Liver (tissue), 8 donors: ENCODE measurements at regions not wholly inside any gene's neighbourhood (a gene's known extent, or its start where the extent isn't known, plus 50 kb on each side); places are given as distances from the start of the nearest gene placed in this dataset.

Source experiments
- DNase-seq: peaks from one replicate; pipeline ENCODE4 v3.0.0-alpha.2; 2017; ENCODE audit warnings: low spot score
- H3K27ac ChIP-seq, 2 donors: one replicate each; pipeline ENCODE4 v1.7.0; 2013; ENCODE audit warnings: inconsistent platforms in 2 of 2, low read length in 2 of 2, control low read depth in 1 of 2, low read depth in 1 of 2, mild to moderate bottlenecking in 1 of 2
- H3K27me3 ChIP-seq, 4 donors: one replicate each; pipeline versions ENCODE4 v1.6.1 to v1.7.0; 2013; ENCODE audit warnings: low read length in 3 of 4, inconsistent platforms in 1 of 4, mild to moderate bottlenecking in 1 of 4, moderate library complexity in 1 of 4; ENCODE audit not compliant: control insufficient read depth in 4 of 4, insufficient read depth in 4 of 4
- H3K36me3 ChIP-seq, 4 donors: one replicate each; pipeline versions ENCODE4 v1.6.1 to v1.7.0; 2013; ENCODE audit warnings: low read length in 3 of 4, mild to moderate bottlenecking in 3 of 4, low read depth in 1 of 4, moderate library complexity in 1 of 4; ENCODE audit not compliant: control insufficient read depth in 4 of 4, insufficient read depth in 3 of 4
- H3K4me1 ChIP-seq, 4 donors: one replicate each; pipeline versions ENCODE4 v1.6.1 to v1.7.0; 2013; ENCODE audit warnings: low read length in 3 of 4, mild to moderate bottlenecking in 3 of 4, moderate library complexity in 1 of 4; ENCODE audit not compliant: control insufficient read depth in 4 of 4, insufficient read depth in 4 of 4
- H3K4me3 ChIP-seq, 3 donors: one replicate each; pipeline versions ENCODE4 v1.6.1 to v1.7.0; 2013; ENCODE audit warnings: low read length in 3 of 3, control low read depth in 1 of 3, low read depth in 1 of 3, mild to moderate bottlenecking in 1 of 3
- H3K9ac ChIP-seq, 2 donors: one replicate each; pipeline ENCODE4 v1.7.0; 2013; ENCODE audit warnings: low read length in 2 of 2, mild to moderate bottlenecking in 2 of 2, moderate library complexity in 2 of 2, control low read depth in 1 of 2, low read depth in 1 of 2
- H3K9me3 ChIP-seq, 4 donors: one replicate each; pipeline versions ENCODE4 v1.6.1 to v1.7.0; 2013; ENCODE audit warnings: low read length in 3 of 4; ENCODE audit not compliant: control insufficient read depth in 4 of 4
- ATF3 ChIP-seq: IDR thresholded peaks from 2 replicates; pipeline ENCODE4 v1.6.1; 2016; ENCODE audit warnings: antibody characterized with exemption
- CTCF ChIP-seq: fragments of 150-350 bp; IDR thresholded peaks from 2 replicates; pipeline ENCODE4 v1.5.1; 2017; ENCODE audit warnings: improper control_type of control experiment, low read depth, low read length; ENCODE audit not compliant: missing input control
- EGR1 ChIP-seq, 2 donors: IDR thresholded peaks; 2 replicates each; pipeline ENCODE4 v1.6.1; 2016 to 2018; ENCODE audit warnings: antibody characterized with exemption in 2 of 2, low read depth in 2 of 2
- FOXA1 ChIP-seq: IDR thresholded peaks from 2 replicates; pipeline ENCODE4 v1.6.1; 2016; ENCODE audit warnings: antibody characterized with exemption
- FOXA2 ChIP-seq: IDR thresholded peaks from 2 replicates; pipeline ENCODE4 v1.6.1; 2016; ENCODE audit warnings: antibody characterized with exemption
- GABPA ChIP-seq, 2 donors: IDR thresholded peaks in 1 of 2; conservative IDR thresholded peaks in 1 of 2; 2 replicates each; pipeline ENCODE4 v1.6.1; 2016; ENCODE audit warnings: antibody characterized with exemption in 2 of 2, mild to moderate bottlenecking in 1 of 2, moderate library complexity in 1 of 2
- HNF4G ChIP-seq: IDR thresholded peaks from 2 replicates; pipeline ENCODE4 v1.6.1; 2016; ENCODE audit warnings: antibody characterized with exemption
- JUND ChIP-seq, 2 donors: IDR thresholded peaks; 2 replicates each; pipeline ENCODE4 v1.6.1; 2016; ENCODE audit warnings: antibody characterized with exemption in 2 of 2
- MAX ChIP-seq: IDR thresholded peaks from 2 replicates; pipeline ENCODE4 v1.6.1; 2016; ENCODE audit warnings: antibody characterized with exemption
- NR2F2 ChIP-seq: IDR thresholded peaks from 2 replicates; pipeline ENCODE4 v1.6.1; 2016; ENCODE audit warnings: antibody characterized with exemption
- RAD21 ChIP-seq, 2 donors: IDR thresholded peaks; 2 replicates each; pipeline ENCODE4 v1.6.1; 2016; ENCODE audit warnings: antibody characterized with exemption in 2 of 2, mild to moderate bottlenecking in 2 of 2
- REST ChIP-seq: IDR thresholded peaks from 2 replicates; pipeline ENCODE4 v1.6.1; 2016; ENCODE audit warnings: antibody characterized with exemption, mild to moderate bottlenecking
- RXRA ChIP-seq, 2 donors: IDR thresholded peaks; 2 replicates each; pipeline ENCODE4 v1.6.1; 2017 to 2018; ENCODE audit warnings: antibody characterized with exemption in 2 of 2, mild to moderate bottlenecking in 1 of 2
- SP1 ChIP-seq: IDR thresholded peaks from 2 replicates; pipeline ENCODE4 v1.6.1; 2018; ENCODE audit warnings: antibody characterized with exemption, mild to moderate bottlenecking
- TAF1 ChIP-seq: conservative IDR thresholded peaks from 2 replicates; pipeline ENCODE4 v1.6.1; 2016; ENCODE audit warnings: antibody characterized with exemption, mild to moderate bottlenecking
- YY1 ChIP-seq: IDR thresholded peaks from 2 replicates; pipeline ENCODE4 v1.6.1; 2016; ENCODE audit warnings: antibody characterized with exemption, mild to moderate bottlenecking
- WGBS: extraction: QIAGEN DNeasy Blood & Tissue Kit; methylation state at CpG from one replicate; pipeline ENCODE4 v1.1.7; 2013; 5-methylcytosine and 5-hydroxymethylcytosine counted together
- donor health status: healthy.
- donor health status: healthy.
- donor health status: healthy.
- donor health status: healthy.
- donor health status: healthy.

GRCh38 chr15:35867356-35867755, 321.4 kb upstream of the DPH6 start:
- Histone ChIP-seq H3K4me3 (no peak overlapping the region), H3K36me3 (no peaks in the 10 kb centered on the region), H3K4me1 (peaks cover 4 to 11% (median 7%) of the 10 kb centered on the region in 4 donors), H3K9me3 (no peaks in the 10 kb centered on the region), H3K27ac (no peak overlapping the region), H3K9ac (no peak overlapping the region), H3K27me3 (no peaks in the 10 kb centered on the region)
- DNase-seq, result no peak
- WGBS, result 95% methylated on average over 4 of the region's 4 CpGs
- TF ChIP-seq FOXA2, result no peak
- TF ChIP-seq ATF3, result no peak

GRCh38 chr15:35871282-35871681, 325.3 kb upstream of the DPH6 start:
- WGBS, result 95% methylated on average over 1 of the region's 1 CpG
- H3K27ac ChIP-seq, result no peak overlapping the region

GRCh38 chr15:35871812-35872211, 325.8 kb upstream of the DPH6 start:
- H3K9me3 ChIP-seq, result no peaks in the 10 kb centered on the region
- 96% methylated on average over 3 of the region's 3 CpGs for WGBS
- H3K4me1 ChIP-seq, result no peaks in the 10 kb centered on the region
- no peak overlapping the region for H3K4me3 ChIP-seq
- H3K36me3 ChIP-seq, result no peaks in the 10 kb centered on the region
- H3K9ac ChIP-seq, result no peak overlapping the region
- H3K27ac ChIP-seq, result no peak overlapping the region
- H3K27me3 ChIP-seq, result no peaks in the 10 kb centered on the region
- TF ChIP-seq TAF1 (no peak), EGR1 (IDR thresholded peaks at IDR 0.05; ENCODE audit: low read depth in 2 of 2) (no peak), MAX (no peak), JUND (IDR thresholded peaks at IDR 0.05) (no peak), GABPA (IDR thresholded peaks at IDR 0.05 in 1 of 2, conservative IDR thresholded peaks at IDR 0.05 in 1 of 2) (no peak), NR2F2 (no peak), HNF4G (no peak), FOXA2 (no peak), RAD21 (IDR thresholded peaks at IDR 0.05) (no peak), REST (no peak), FOXA1 (no peak), ATF3 (no peak), SP1 (no peak), YY1 (no peak), CTCF (no peak), RXRA (IDR thresholded peaks at IDR 0.05) (no peak)
- no peak for DNase-seq

More at GRCh38 chr15:35871282-35871681, 325.3 kb upstream of the DPH6 start:
- Histone ChIP-seq H3K4me3 (no peak overlapping the region), H3K27me3 (no peaks in the 10 kb centered on the region), H3K36me3 (no peaks in the 10 kb centered on the region), H3K9me3 (no peaks in the 10 kb centered on the region), H3K9ac (no peak overlapping the region), H3K4me1 (no peaks in the 10 kb centered on the region)
- DNase-seq, result no peak
- TF ChIP-seq ATF3 (no peak), GABPA (IDR thresholded peaks at IDR 0.05 in 1 of 2, conservative IDR thresholded peaks at IDR 0.05 in 1 of 2) (no peak), YY1 (no peak), MAX (no peak)
